ENCODE measurements at regions not wholly inside any gene's neighbourhood (a gene's known extent, or its start where the extent isn't known, plus 50 kb on each side); places are given as distances from the start of the nearest gene placed in this dataset.
"Not testable (repeated sequence)": the region's sequence is repeated elsewhere in the genome, so short reads cannot be mapped to it uniquely, and the experiment has no call there.

GRCh38 chr4:28466886-28467285, 1606.2 kb downstream of the STIM2 start:
- not testable (repeated sequence) for TF ChIP-seq CTCF, POLR2A (IDR thresholded peaks at IDR 0.05)
